H1 (cell line): ENCODE measurements at regions not wholly inside any gene's neighbourhood (a gene's known extent, or its start where the extent isn't known, plus 50 kb on each side); places are given as distances from the start of the nearest gene placed in this dataset.
"Not testable (repeated sequence)": the region's sequence is repeated elsewhere in the genome, so short reads cannot be mapped to it uniquely, and the experiment has no call there.

Source experiments
- CTCF ChIA-PET: fragments of 300-600 bp; sonication (Branson Sonifier 250); formaldehyde crosslinking; loops from one replicate; lab custom pipeline; 2021; ENCODE audit not compliant: partially characterized antibody; lab: Charles Lee
- POLR2A ChIA-PET: fragments of 300-600 bp; sonication (Branson Sonifier 250); formaldehyde crosslinking; loops from one replicate; lab custom pipeline; 2021; ENCODE audit warnings: inconsistent platforms; ENCODE audit not compliant: partially characterized antibody; lab: Charles Lee
- DNase-seq, 2 experiments: peaks; one replicate each; pipeline versions ENCODE4 v3.0.0 to v3.0.0-alpha.2; 2010 to 2022; ENCODE audit warnings: low spot score in 2 of 2, low read depth in 1 of 2, mixed read lengths in 1 of 2
- FAIRE-seq: peaks from 2 replicates; lab custom pipeline; 2011; peaks lifted over from hg19 to GRCh38; lab: Jason Lieb, UNC
- H2AFZ ChIP-seq: 2 replicates; pipeline ENCODE4 v1.8.1; 2012; ENCODE audit warnings: low read length, inconsistent platforms
- H2AK5ac ChIP-seq: 2 replicates; pipeline ENCODE4 v1.6.1; 2013; ENCODE audit warnings: low read depth, low read length
- H2BK120ac ChIP-seq: replicated peaks from 2 replicates; pipeline ENCODE3; 2013; ENCODE audit warnings: low read depth, low read length, inconsistent platforms
- H2BK12ac ChIP-seq: 2 replicates; pipeline ENCODE4 v1.6.1; 2013; ENCODE audit warnings: low read depth, low read length
- H2BK15ac ChIP-seq: 2 replicates; pipeline ENCODE4 v1.6.1; 2013; ENCODE audit warnings: low read length
- H2BK20ac ChIP-seq: 2 replicates; pipeline ENCODE4 v1.6.1; 2013; ENCODE audit warnings: low read length
- H2BK5ac ChIP-seq: 2 replicates; pipeline ENCODE4 v1.6.1; 2013; ENCODE audit warnings: low read depth, low read length
- H3K14ac ChIP-seq: 2 replicates; pipeline ENCODE4 v1.6.1; 2013; ENCODE audit warnings: inconsistent platforms; ENCODE audit not compliant: insufficient read length
- H3K18ac ChIP-seq: 2 replicates; pipeline ENCODE4 v1.6.1; 2013; ENCODE audit warnings: low read length; ENCODE audit errors: extremely low read depth
- H3K23ac ChIP-seq: 2 replicates; pipeline ENCODE4 v1.6.1; 2013; ENCODE audit warnings: inconsistent platforms; ENCODE audit not compliant: insufficient read length
- H3K23me2 ChIP-seq: 2 replicates; pipeline ENCODE4 v1.6.1; 2013; ENCODE audit warnings: low read depth, low read length
- H3K27ac ChIP-seq: 2 replicates; pipeline ENCODE4 v1.6.1; 2011; ENCODE audit warnings: low read depth, low read length, inconsistent platforms
- H3K27me3 ChIP-seq, 4 experiments: replicated peaks in 1 of 4; 1 replicate in 1 of 4; 2 replicates in 3 of 4; pipeline versions ENCODE4 v1.6.1 to v1.8.1; 2011 to 2013; ENCODE audit warnings: low read length in 3 of 4, mild to moderate bottlenecking in 3 of 4, inconsistent platforms in 2 of 4, mixed read lengths in 2 of 4, moderate library complexity in 1 of 4; ENCODE audit not compliant: control insufficient read depth in 3 of 4, insufficient read depth in 3 of 4; ENCODE audit errors: extremely low read depth in 1 of 4
- H3K36me3 ChIP-seq, 4 experiments: 2 replicates each; pipeline versions ENCODE4 v1.6.1 to v1.8.1; 2011 to 2013; ENCODE audit warnings: mild to moderate bottlenecking in 4 of 4, low read length in 3 of 4, moderate library complexity in 2 of 4, control low read depth in 1 of 4, inconsistent platforms in 1 of 4; ENCODE audit not compliant: insufficient read depth in 4 of 4, control insufficient read depth in 2 of 4
- H3K4ac ChIP-seq: replicated peaks from 2 replicates; pipeline ENCODE3; 2013; ENCODE audit warnings: low read length, low read depth, mixed read lengths, inconsistent platforms; ENCODE audit not compliant: insufficient read length
- H3K4me1 ChIP-seq, 4 experiments: replicated peaks in 1 of 4; 1 replicate in 1 of 4; 2 replicates in 3 of 4; pipeline versions ENCODE4 v1.6.1 to v1.8.1; 2011 to 2013; ENCODE audit warnings: low read length in 3 of 4, inconsistent platforms in 2 of 4, mixed read lengths in 1 of 4; ENCODE audit not compliant: insufficient read depth in 4 of 4, control insufficient read depth in 3 of 4
- H3K4me2 ChIP-seq, 2 experiments: 2 replicates each; pipeline versions ENCODE4 v1.6.1 to v1.8.1; 2011 to 2013; ENCODE audit warnings: low read depth in 2 of 2, low read length in 2 of 2, control low read depth in 1 of 2, inconsistent platforms in 1 of 2, mild to moderate bottlenecking in 1 of 2; ENCODE audit not compliant: insufficient read depth in 1 of 2
- H3K4me3 ChIP-seq, 4 experiments: fragments of 200-600, 300-600 bp in 1 of 4; sonication (generic), shearing (Covaris generic), sonication (Bioruptor Twin) in 1 of 4; 2 replicates each; pipeline versions ENCODE4 v1.5.1 to v1.8.1; 2011 to 2016; ENCODE audit warnings: low read length in 4 of 4, low read depth in 3 of 4, control low read depth in 2 of 4, inconsistent platforms in 2 of 4, mild to moderate bottlenecking in 2 of 4, mixed read lengths in 1 of 4, moderate library complexity in 1 of 4; ENCODE audit not compliant: insufficient read depth in 2 of 4; ENCODE audit errors: extremely low read depth in 1 of 4
- H3K56ac ChIP-seq: replicated peaks from 2 replicates; pipeline ENCODE3; 2013; ENCODE audit warnings: low read depth, mild to moderate bottlenecking, mixed read lengths, low read length, inconsistent platforms; ENCODE audit not compliant: insufficient read length
- H3K79me1 ChIP-seq: 2 replicates; pipeline ENCODE4 v1.6.1; 2013; ENCODE audit warnings: low read depth, low read length, control low read depth
- H3K79me2 ChIP-seq, 2 experiments: 2 replicates each; pipeline versions ENCODE4 v1.6.1 to v1.8.1; 2012 to 2013; ENCODE audit warnings: low read length in 2 of 2, mild to moderate bottlenecking in 2 of 2, inconsistent platforms in 1 of 2; ENCODE audit not compliant: insufficient read depth in 2 of 2, control insufficient read depth in 1 of 2
- H3K9ac ChIP-seq, 4 experiments: replicated peaks in 1 of 4; 1 replicate in 1 of 4; 2 replicates in 3 of 4; pipeline versions ENCODE4 v1.6.1 to v1.8.1; 2011 to 2013; ENCODE audit warnings: low read depth in 3 of 4, low read length in 3 of 4, control low read depth in 2 of 4, mild to moderate bottlenecking in 2 of 4, moderate library complexity in 2 of 4, inconsistent platforms in 1 of 4; ENCODE audit errors: extremely low read depth in 1 of 4
- H3K9me3 ChIP-seq, 2 experiments: 2 replicates each; pipeline versions ENCODE4 v1.6.1 to v1.8.1; 2012 to 2013; ENCODE audit warnings: mild to moderate bottlenecking in 2 of 2, moderate library complexity in 2 of 2, control low read depth in 1 of 2, inconsistent platforms in 1 of 2, low read depth in 1 of 2, low read length in 1 of 2, mixed read lengths in 1 of 2; ENCODE audit not compliant: insufficient read depth in 2 of 2
- H4K20me1 ChIP-seq, 2 experiments: replicated peaks in 1 of 2; 2 replicates each; pipeline versions ENCODE3 to v1.8.1; 2011 to 2013; ENCODE audit warnings: inconsistent platforms in 2 of 2, low read length in 2 of 2, mild to moderate bottlenecking in 1 of 2; ENCODE audit not compliant: insufficient read depth in 2 of 2, control insufficient read depth in 1 of 2
- H4K5ac ChIP-seq: 2 replicates; pipeline ENCODE4 v1.6.1; 2013; ENCODE audit warnings: low read length, low read depth, mixed read lengths, inconsistent platforms; ENCODE audit not compliant: insufficient read length
- H4K8ac ChIP-seq: 2 replicates; pipeline ENCODE4 v1.8.0; 2013; ENCODE audit warnings: mild to moderate bottlenecking, moderate library complexity, low read length, inconsistent platforms; ENCODE audit not compliant: insufficient read depth; ENCODE audit errors: extremely low read depth
- H4K91ac ChIP-seq: replicated peaks from 2 replicates; pipeline ENCODE3; 2013; ENCODE audit warnings: low read length, mixed read lengths, inconsistent platforms; ENCODE audit not compliant: insufficient read length
- WGBS, 2 experiments: shearing (Covaris generic) in 1 of 2; methylation state at CpG; one replicate each; pipeline versions ENCODE4 v1.1.6 to v1.1.7; 2013 to 2015; ENCODE audit warnings: low lambda C conversion rate in 2 of 2, mixed read lengths in 2 of 2, inconsistent platforms in 1 of 2, low coverage in 1 of 2, missing lambda C conversion rate in 1 of 2; ENCODE audit not compliant: insufficient replicate concordance in 2 of 2, insufficient coverage in 1 of 2, insufficient read length in 1 of 2; ENCODE audit errors: extremely low coverage in 1 of 2, missing lambda C conversion rate in 1 of 2; 5-methylcytosine and 5-hydroxymethylcytosine counted together

GRCh38 chr11:71767016-71767415 lies 66.0 kb upstream of the DEFB108B start:
- H4K5ac ChIP-seq, POLR2A ChIA-PET, H3K27me3 ChIP-seq, H4K91ac ChIP-seq, H3K23ac ChIP-seq, H3K4me1 ChIP-seq, H2BK120ac ChIP-seq, H3K4ac ChIP-seq, DNase-seq, H3K9ac ChIP-seq, H2BK12ac ChIP-seq, H2BK20ac ChIP-seq, H3K56ac ChIP-seq, H3K4me2 ChIP-seq, H2BK15ac ChIP-seq, H3K23me2 ChIP-seq, H3K79me1 ChIP-seq, H4K8ac ChIP-seq, H3K4me3 ChIP-seq, H3K14ac ChIP-seq, H2AK5ac ChIP-seq, H3K79me2 ChIP-seq, H3K27ac ChIP-seq, H3K36me3 ChIP-seq, H4K20me1 ChIP-seq, H3K9me3 ChIP-seq, H2AFZ ChIP-seq, H3K18ac ChIP-seq, CTCF ChIA-PET, H2BK5ac ChIP-seq, FAIRE-seq: not testable (repeated sequence)
- WGBS, 2 experiments = 71% methylated on average over 1 of the region's 5 CpGs; no CpG with 5 or more reads in 1 of the 2 experiments

- FAIRE-seq, H2BK120ac ChIP-seq, H3K56ac ChIP-seq, H3K4me1 ChIP-seq, H4K20me1 ChIP-seq, H3K4ac ChIP-seq, H3K4me2 ChIP-seq, H2BK5ac ChIP-seq, H2BK12ac ChIP-seq, H3K9ac ChIP-seq, H3K23ac ChIP-seq, CTCF ChIA-PET, H3K36me3 ChIP-seq, H3K9me3 ChIP-seq, H4K91ac ChIP-seq, H2BK20ac ChIP-seq, H2AK5ac ChIP-seq, H3K14ac ChIP-seq, H2BK15ac ChIP-seq, DNase-seq, H4K5ac ChIP-seq, H3K27me3 ChIP-seq, H3K79me2 ChIP-seq, H4K8ac ChIP-seq, H3K27ac ChIP-seq, H3K23me2 ChIP-seq, H3K4me3 ChIP-seq, H3K18ac ChIP-seq, H2AFZ ChIP-seq, POLR2A ChIA-PET, H3K79me1 ChIP-seq: not testable (repeated sequence)
- WGBS, 2 experiments = 88% methylated on average over 11 of the region's 12 CpGs; no CpG with 5 or more reads in 1 of the 2 experiments
Observed at GRCh38 chr11:71772193-71772592, 60.8 kb upstream of the DEFB108B start.
